Panc1 (cell line): ENCODE measurements at regions not wholly inside any gene's neighbourhood (a gene's known extent, or its start where the extent isn't known, plus 50 kb on each side); places are given as distances from the start of the nearest gene placed in this dataset.

ENCODE experiments used
- ATAC-seq: fragments of 200-7000 bp; cut with Tn5 transposase; 2 replicates; pipeline ENCODE4 v1.9.1; 2020; ENCODE audit warnings: mild to moderate bottlenecking, moderate library complexity
- BruUV-seq: library from RNA; stranded (reverse); fragments of 400-500 nt; replicated peaks from 2 replicates; lab custom pipeline; 2021; lab: Mats Ljungman, UMichigan
- CTCF ChIA-PET: fragments of 300-600 bp; sonication (Branson Sonifier 250); formaldehyde crosslinking; loops from one replicate; lab custom pipeline; 2022; ENCODE audit warnings: antibody characterized with exemption; lab: Charles Lee
- POLR2A ChIA-PET: fragments of 300-600 bp; sonication (Branson Sonifier 250); formaldehyde crosslinking; loops from one replicate; lab custom pipeline; 2022; ENCODE audit warnings: antibody characterized with exemption; lab: Charles Lee
- DNase-seq: peaks from one replicate; pipeline ENCODE4 v3.0.0-alpha.2; 2010; ENCODE audit warnings: low read depth, low spot score
- H3K27ac ChIP-seq: 2 replicates; pipeline ENCODE4 v1.5.1; 2011; ENCODE audit warnings: mild to moderate bottlenecking, low read length, inconsistent platforms
- H3K27me3 ChIP-seq: fragments of 200-500 bp; sonication (Bioruptor generic); 2 replicates; pipeline ENCODE4 v1.6.0; 2014; ENCODE audit warnings: low read length, inconsistent platforms; ENCODE audit not compliant: control insufficient read depth, insufficient read depth
- H3K36me3 ChIP-seq: fragments of 200-500 bp; sonication (Bioruptor generic); 2 replicates; pipeline ENCODE4 v1.5.1; 2014; ENCODE audit warnings: inconsistent platforms, mild to moderate bottlenecking, low read length, moderate library complexity; ENCODE audit not compliant: control insufficient read depth, insufficient read depth
- H3K4me1 ChIP-seq: 2 replicates; pipeline ENCODE4 v1.5.1; 2011; ENCODE audit warnings: inconsistent platforms, mild to moderate bottlenecking, low read length, moderate library complexity; ENCODE audit not compliant: control insufficient read depth, insufficient read depth
- H3K4me3 ChIP-seq, 2 experiments: 2 replicates each; pipeline ENCODE4 v1.5.1; 2011 to 2012; ENCODE audit warnings: low read depth in 2 of 2, low read length in 2 of 2, mild to moderate bottlenecking in 2 of 2, inconsistent platforms in 1 of 2, moderate library complexity in 1 of 2
- H3K9me3 ChIP-seq: fragments of 200-500 bp; sonication (Bioruptor generic); 2 replicates; pipeline ENCODE4 v1.5.1; 2014; ENCODE audit warnings: low read depth, mild to moderate bottlenecking, inconsistent platforms, low read length, moderate library complexity; ENCODE audit not compliant: control insufficient read depth, insufficient read depth
- POLR2AphosphoS5 ChIP-seq: IDR thresholded peaks from 2 replicates; pipeline ENCODE4 v1.6.1; 2012; ENCODE audit warnings: mild to moderate bottlenecking, low read depth, low read length, moderate library complexity
- REST ChIP-seq, 2 experiments: IDR thresholded peaks; 2 replicates each; pipeline ENCODE4 v1.6.1; 2011 to 2012; ENCODE audit warnings: low read depth in 2 of 2, control low read depth in 1 of 2, low read length in 1 of 2, mild to moderate bottlenecking in 1 of 2, moderate library complexity in 1 of 2; ENCODE audit not compliant: insufficient read depth in 1 of 2
- SIN3A ChIP-seq: IDR thresholded peaks from 2 replicates; pipeline ENCODE4 v1.6.1; 2012; ENCODE audit warnings: low read depth, mild to moderate bottlenecking, low read length, moderate library complexity, borderline replicate concordance; ENCODE audit not compliant: insufficient read depth
- TCF7L2 ChIP-seq: IDR thresholded peaks from 2 replicates; pipeline ENCODE4 v1.6.1; 2011; ENCODE audit warnings: mild to moderate bottlenecking, low read depth, low read length, inconsistent platforms
- in situ Hi-C: cut with HindIII; loops from 2 replicates; pipeline ENCODE4 v1.10.0; 2016; ENCODE audit warnings: low sequenced_read_pairs, low pct_unique_long_range_greater_than_20kb
- intact Hi-C: fragments of 100-400 bp; cut with micrococcal nuclease; formaldehyde crosslinking; loops from one replicate; pipeline ENCODE4 v1.10.0; 2022; ENCODE audit not compliant: unreplicated experiment
- TF ChIP-seq, protein P1 (sequence below): fragments of 450-650 bp; IDR thresholded peaks from 2 replicates; pipeline ENCODE4 v1.5.1; 2017; ENCODE audit warnings: mild to moderate bottlenecking

- H3K27me3 ChIP-seq = no peaks in the 10 kb centered on the region
- H3K9me3 ChIP-seq = no peaks in the 10 kb centered on the region
- H3K4me3 ChIP-seq = no peak overlapping the region
- ATAC-seq (no peak), DNase-seq (no peak)
- CTCF ChIA-PET = no interaction called here
- no peak overlapping the region for H3K27ac ChIP-seq
- H3K4me1 ChIP-seq = no peaks in the 10 kb centered on the region
- H3K36me3 ChIP-seq = no peaks in the 10 kb centered on the region
- in situ Hi-C loops = no loop called here
- no TSS peak for BruUV-seq
- TF ChIP-seq, protein P1, sequence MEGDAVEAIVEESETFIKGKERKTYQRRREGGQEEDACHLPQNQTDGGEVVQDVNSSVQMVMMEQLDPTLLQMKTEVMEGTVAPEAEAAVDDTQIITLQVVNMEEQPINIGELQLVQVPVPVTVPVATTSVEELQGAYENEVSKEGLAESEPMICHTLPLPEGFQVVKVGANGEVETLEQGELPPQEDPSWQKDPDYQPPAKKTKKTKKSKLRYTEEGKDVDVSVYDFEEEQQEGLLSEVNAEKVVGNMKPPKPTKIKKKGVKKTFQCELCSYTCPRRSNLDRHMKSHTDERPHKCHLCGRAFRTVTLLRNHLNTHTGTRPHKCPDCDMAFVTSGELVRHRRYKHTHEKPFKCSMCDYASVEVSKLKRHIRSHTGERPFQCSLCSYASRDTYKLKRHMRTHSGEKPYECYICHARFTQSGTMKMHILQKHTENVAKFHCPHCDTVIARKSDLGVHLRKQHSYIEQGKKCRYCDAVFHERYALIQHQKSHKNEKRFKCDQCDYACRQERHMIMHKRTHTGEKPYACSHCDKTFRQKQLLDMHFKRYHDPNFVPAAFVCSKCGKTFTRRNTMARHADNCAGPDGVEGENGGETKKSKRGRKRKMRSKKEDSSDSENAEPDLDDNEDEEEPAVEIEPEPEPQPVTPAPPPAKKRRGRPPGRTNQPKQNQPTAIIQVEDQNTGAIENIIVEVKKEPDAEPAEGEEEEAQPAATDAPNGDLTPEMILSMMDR = no peak
- TF ChIP-seq REST (IDR thresholded peaks at IDR 0.05; ENCODE audit: insufficient read depth in 1 of 2, low read depth in 2 of 2, low read length in 1 of 2) = no peak
- TF ChIP-seq TCF7L2 = no peak
- no peak for TF ChIP-seq SIN3A
- no peak for TF ChIP-seq POLR2AphosphoS5
- intact Hi-C loops = no loop called here
- POLR2A ChIA-PET = no interaction called here
These were observed 991.7 kb downstream of the DIAPH3 start for GRCh38 chr13:59172076-59172475.

DNA sequence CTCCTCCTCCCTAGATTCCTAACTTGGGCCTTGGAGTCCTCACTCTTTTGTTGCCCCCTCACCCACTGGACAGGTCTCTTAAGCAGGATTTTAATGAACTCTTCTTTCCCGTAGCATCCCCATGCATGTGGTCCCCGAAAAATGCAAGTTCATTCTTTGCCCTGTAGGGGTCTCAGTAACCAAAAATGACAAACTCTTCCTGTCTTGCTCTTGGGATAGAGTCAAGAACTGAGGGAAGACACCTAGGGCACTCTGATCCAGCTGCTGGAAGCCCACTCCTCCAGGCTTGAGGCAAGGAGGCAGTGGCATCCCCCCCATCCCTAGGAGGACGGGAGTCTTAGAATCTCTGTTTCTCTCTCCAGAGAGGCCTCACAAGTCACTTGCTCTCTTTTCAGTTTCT is 987.0 kb downstream of the DIAPH3 start:
- CTCF ChIA-PET = no interaction called here
- DNase-seq (no peak), ATAC-seq (no peak)
- no peaks in the 10 kb centered on the region for H3K27me3 ChIP-seq
- intact Hi-C loops = no loop called here
- no peak for TF ChIP-seq REST (IDR thresholded peaks at IDR 0.05; ENCODE audit: insufficient read depth in 1 of 2, low read depth in 2 of 2, low read length in 1 of 2)
- no peak for TF ChIP-seq SIN3A
- no peak for TF ChIP-seq TCF7L2
- TF ChIP-seq, protein P1 = peak; percentile 12; the same call in 1 of the 2 replicates
- TF ChIP-seq POLR2AphosphoS5 = no peak
- H3K4me1 ChIP-seq = no peaks in the 10 kb centered on the region
- no peak overlapping the region for H3K4me3 ChIP-seq
- H3K36me3 ChIP-seq = no peaks in the 10 kb centered on the region
- H3K9me3 ChIP-seq = no peaks in the 10 kb centered on the region
- H3K27ac ChIP-seq = no peak overlapping the region
- BruUV-seq = no TSS peak
- in situ Hi-C loops = no loop called here
- POLR2A ChIA-PET = no interaction called here
